ENCODE measurements at regions not wholly inside any gene's neighbourhood (a gene's known extent, or its start where the extent isn't known, plus 50 kb on each side); places are given as distances from the start of the nearest gene placed in this dataset.

- no peak for TF ChIP-seq POU2F2 (IDR thresholded peaks at IDR 0.05; ENCODE audit: low read depth, low read length)
- TF ChIP-seq POLR2AphosphoS5 (IDR thresholded peaks at IDR 0.05; ENCODE audit: low read depth, low read length): no peak
- TF ChIP-seq POLR2A (IDR thresholded peaks at IDR 0.05; ENCODE audit: low read depth, low read length): no peak
- TF ChIP-seq SPI1 (IDR thresholded peaks at IDR 0.05; ENCODE audit: low read depth, low read length): no peak
- TF ChIP-seq PAX5 (IDR thresholded peaks at IDR 0.05; ENCODE audit: insufficient read depth, low read length, severe bottlenecking): no peak
- TF ChIP-seq TAF1 (IDR thresholded peaks at IDR 0.05; ENCODE audit: low read depth, low read length): no peak
- DNase-seq (ENCODE audit: insufficient read length, low spot score): no peak
- FAIRE-seq: no peak
These were observed 177.4 kb downstream of the SEC61B start for GRCh38 chr9:99399474-99399873.

GRCh38 chr9:99400184-99400731 lies 178.2 kb downstream of the SEC61B start:
- no peak for FAIRE-seq
- DNase-seq (ENCODE audit: insufficient read length, low spot score): no peak
- TF ChIP-seq TAF1 (IDR thresholded peaks at IDR 0.05; ENCODE audit: low read depth, low read length): no peak
- TF ChIP-seq POLR2A (IDR thresholded peaks at IDR 0.05; ENCODE audit: low read depth, low read length): no peak
- TF ChIP-seq POU2F2 (IDR thresholded peaks at IDR 0.05; ENCODE audit: low read depth, low read length): no peak
- no peak for TF ChIP-seq POLR2AphosphoS5 (IDR thresholded peaks at IDR 0.05; ENCODE audit: low read depth, low read length)
- no peak for TF ChIP-seq PAX5 (IDR thresholded peaks at IDR 0.05; ENCODE audit: insufficient read depth, low read length, severe bottlenecking)
- no peak for TF ChIP-seq SPI1 (IDR thresholded peaks at IDR 0.05; ENCODE audit: low read depth, low read length)

GRCh38 chr9:99401680-99402504 lies 179.8 kb downstream of the SEC61B start:
- FAIRE-seq: no peak
- no peak for DNase-seq (ENCODE audit: insufficient read length, low spot score)
- TF ChIP-seq POLR2A (IDR thresholded peaks at IDR 0.05; ENCODE audit: low read depth, low read length) (no peak), PAX5 (IDR thresholded peaks at IDR 0.05; ENCODE audit: insufficient read depth, low read length, severe bottlenecking) (no peak), TAF1 (IDR thresholded peaks at IDR 0.05; ENCODE audit: low read depth, low read length) (no peak), SPI1 (IDR thresholded peaks at IDR 0.05; ENCODE audit: low read depth, low read length) (no peak), POLR2AphosphoS5 (IDR thresholded peaks at IDR 0.05; ENCODE audit: low read depth, low read length) (no peak), POU2F2 (IDR thresholded peaks at IDR 0.05; ENCODE audit: low read depth, low read length) (no peak)

- TF ChIP-seq PAX5 (IDR thresholded peaks at IDR 0.05; ENCODE audit: insufficient read depth, low read length, severe bottlenecking) (no peak), TAF1 (IDR thresholded peaks at IDR 0.05; ENCODE audit: low read depth, low read length) (no peak), POU2F2 (IDR thresholded peaks at IDR 0.05; ENCODE audit: low read depth, low read length) (no peak), POLR2AphosphoS5 (IDR thresholded peaks at IDR 0.05; ENCODE audit: low read depth, low read length) (no peak), POLR2A (IDR thresholded peaks at IDR 0.05; ENCODE audit: low read depth, low read length) (no peak), SPI1 (IDR thresholded peaks at IDR 0.05; ENCODE audit: low read depth, low read length) (no peak)
- DNase-seq (ENCODE audit: insufficient read length, low spot score) (no peak), FAIRE-seq (no peak)
These were observed 181.3 kb downstream of the SEC61B start for GRCh38 chr9:99403371-99403770.

- TF ChIP-seq PAX5 (IDR thresholded peaks at IDR 0.05; ENCODE audit: insufficient read depth, low read length, severe bottlenecking) (no peak), POLR2A (IDR thresholded peaks at IDR 0.05; ENCODE audit: low read depth, low read length) (no peak), SPI1 (IDR thresholded peaks at IDR 0.05; ENCODE audit: low read depth, low read length) (no peak), POU2F2 (IDR thresholded peaks at IDR 0.05; ENCODE audit: low read depth, low read length) (no peak), POLR2AphosphoS5 (IDR thresholded peaks at IDR 0.05; ENCODE audit: low read depth, low read length) (no peak), TAF1 (IDR thresholded peaks at IDR 0.05; ENCODE audit: low read depth, low read length) (no peak)
- FAIRE-seq (no peak), DNase-seq (ENCODE audit: insufficient read length, low spot score) (no peak)
These were observed 183.3 kb downstream of the SEC61B start for GRCh38 chr9:99405359-99405758.

- TF ChIP-seq SPI1 (IDR thresholded peaks at IDR 0.05; ENCODE audit: low read depth, low read length) (no peak), POLR2AphosphoS5 (IDR thresholded peaks at IDR 0.05; ENCODE audit: low read depth, low read length) (no peak), TAF1 (IDR thresholded peaks at IDR 0.05; ENCODE audit: low read depth, low read length) (no peak), POU2F2 (IDR thresholded peaks at IDR 0.05; ENCODE audit: low read depth, low read length) (no peak), POLR2A (IDR thresholded peaks at IDR 0.05; ENCODE audit: low read depth, low read length) (no peak), PAX5 (IDR thresholded peaks at IDR 0.05; ENCODE audit: insufficient read depth, low read length, severe bottlenecking) (no peak)
- DNase-seq (ENCODE audit: insufficient read length, low spot score) (no peak), FAIRE-seq (no peak)
These were observed 184.9 kb downstream of the SEC61B start for GRCh38 chr9:99406939-99407338.

GRCh38 chr9:99411068-99411467 lies 189.0 kb downstream of the SEC61B start:
- DNase-seq (ENCODE audit: insufficient read length, low spot score) (no peak), FAIRE-seq (no peak)

GRCh38 chr9:99411479-99412115 lies 189.5 kb downstream of the SEC61B start:
- TF ChIP-seq POLR2A (IDR thresholded peaks at IDR 0.05; ENCODE audit: low read depth, low read length) (no peak), PAX5 (IDR thresholded peaks at IDR 0.05; ENCODE audit: insufficient read depth, low read length, severe bottlenecking) (no peak), SPI1 (IDR thresholded peaks at IDR 0.05; ENCODE audit: low read depth, low read length) (no peak), TAF1 (IDR thresholded peaks at IDR 0.05; ENCODE audit: low read depth, low read length) (no peak), POLR2AphosphoS5 (IDR thresholded peaks at IDR 0.05; ENCODE audit: low read depth, low read length) (no peak), POU2F2 (IDR thresholded peaks at IDR 0.05; ENCODE audit: low read depth, low read length) (no peak)
- FAIRE-seq: no peak
- DNase-seq (ENCODE audit: insufficient read length, low spot score): no peak

More at GRCh38 chr9:99411068-99411467, 189.0 kb downstream of the SEC61B start:
- TF ChIP-seq PAX5 (IDR thresholded peaks at IDR 0.05; ENCODE audit: insufficient read depth, low read length, severe bottlenecking) (no peak), SPI1 (IDR thresholded peaks at IDR 0.05; ENCODE audit: low read depth, low read length) (no peak)

- FAIRE-seq (no peak), DNase-seq (ENCODE audit: insufficient read length, low spot score) (no peak)
- TF ChIP-seq TAF1 (IDR thresholded peaks at IDR 0.05; ENCODE audit: low read depth, low read length) (no peak), PAX5 (IDR thresholded peaks at IDR 0.05; ENCODE audit: insufficient read depth, low read length, severe bottlenecking) (no peak)
These were observed 190.5 kb downstream of the SEC61B start for GRCh38 chr9:99412606-99413005.

Measured in GM12891 (cell line).